Trophoblast cell (in vitro differentiated cells and primary cell): ENCODE measurements at regions not wholly inside any gene's neighbourhood (a gene's known extent, or its start where the extent isn't known, plus 50 kb on each side); places are given as distances from the start of the nearest gene placed in this dataset.

Source experiments
- DNase-seq, 2 donors: peaks; one replicate each; pipeline ENCODE4 v3.0.0-alpha.2; 2016
- H2AFZ ChIP-seq: 2 replicates; pipeline ENCODE4 v1.6.1; 2013; ENCODE audit warnings: low read length, moderate library complexity, mild to moderate bottlenecking; ENCODE audit not compliant: insufficient read depth, poor library complexity
- H2AK5ac ChIP-seq: 2 replicates; pipeline ENCODE4 v1.6.1; 2013; ENCODE audit warnings: mild to moderate bottlenecking, low read length
- H2BK120ac ChIP-seq: 2 replicates; pipeline ENCODE4 v1.6.1; 2013; ENCODE audit warnings: low read length, mild to moderate bottlenecking, moderate library complexity; ENCODE audit not compliant: insufficient read depth, poor library complexity
- H2BK12ac ChIP-seq: 2 replicates; pipeline ENCODE4 v1.6.1; 2013; ENCODE audit warnings: mild to moderate bottlenecking, low read length, moderate library complexity
- H2BK5ac ChIP-seq: 2 replicates; pipeline ENCODE4 v1.6.1; 2013; ENCODE audit warnings: low read length, low read depth, moderate library complexity, mild to moderate bottlenecking; ENCODE audit not compliant: poor library complexity
- H3K14ac ChIP-seq: 2 replicates; pipeline ENCODE4 v1.6.1; 2013; ENCODE audit warnings: mild to moderate bottlenecking, low read length
- H3K18ac ChIP-seq: 2 replicates; pipeline ENCODE4 v1.6.1; 2013; ENCODE audit warnings: mild to moderate bottlenecking, low read length
- H3K23ac ChIP-seq: 2 replicates; pipeline ENCODE4 v1.6.1; 2013; ENCODE audit warnings: low read length
- H3K27ac ChIP-seq: 2 replicates; pipeline ENCODE4 v1.5.1; 2013; ENCODE audit warnings: low read depth, mild to moderate bottlenecking, inconsistent platforms, low read length, moderate library complexity
- H3K27me3 ChIP-seq: 2 replicates; pipeline ENCODE4 v1.6.1; 2013; ENCODE audit warnings: inconsistent platforms, mild to moderate bottlenecking, low read length, moderate library complexity; ENCODE audit not compliant: insufficient read depth
- H3K36me3 ChIP-seq, 2 experiments: 1 replicate in 1 of 2; 2 replicates in 1 of 2; pipeline ENCODE4 v1.6.1; 2013; ENCODE audit warnings: low read length in 2 of 2, mild to moderate bottlenecking in 2 of 2, moderate library complexity in 1 of 2; ENCODE audit not compliant: insufficient read depth in 2 of 2, control insufficient read depth in 1 of 2
- H3K4ac ChIP-seq: 2 replicates; pipeline ENCODE4 v1.6.1; 2013; ENCODE audit warnings: low read depth, mild to moderate bottlenecking, low read length, moderate library complexity
- H3K4me1 ChIP-seq, 2 experiments: 1 replicate in 1 of 2; 2 replicates in 1 of 2; pipeline ENCODE4 v1.6.1; 2013; ENCODE audit warnings: low read length in 2 of 2, mild to moderate bottlenecking in 2 of 2, moderate library complexity in 1 of 2; ENCODE audit not compliant: insufficient read depth in 2 of 2, control insufficient read depth in 1 of 2
- H3K4me2 ChIP-seq: 2 replicates; pipeline ENCODE4 v1.6.1; 2013; ENCODE audit warnings: inconsistent platforms, mild to moderate bottlenecking, low read length, moderate library complexity
- H3K4me3 ChIP-seq: 2 replicates; pipeline ENCODE4 v1.5.1; 2013; ENCODE audit warnings: mild to moderate bottlenecking, low read depth, low read length, inconsistent platforms
- H3K79me1 ChIP-seq: one replicate; pipeline ENCODE4 v1.6.1; 2013; ENCODE audit warnings: low read length
- H3K79me2 ChIP-seq: 2 replicates; pipeline ENCODE4 v1.6.1; 2013; ENCODE audit warnings: low read length, mild to moderate bottlenecking; ENCODE audit not compliant: control insufficient read depth, insufficient read depth, poor library complexity
- H3K9ac ChIP-seq: 2 replicates; pipeline ENCODE4 v1.6.1; 2013; ENCODE audit warnings: mild to moderate bottlenecking, low read length
- H3K9me3 ChIP-seq: 2 replicates; pipeline ENCODE4 v1.6.1; 2013; ENCODE audit warnings: low read depth, mild to moderate bottlenecking, control low read depth, inconsistent platforms, low read length; ENCODE audit not compliant: insufficient read depth
- H4K12ac ChIP-seq: 2 replicates; pipeline ENCODE4 v1.6.1; 2013; ENCODE audit warnings: low read depth, mild to moderate bottlenecking, low read length, moderate library complexity
- H4K8ac ChIP-seq: 2 replicates; pipeline ENCODE4 v1.6.1; 2013; ENCODE audit warnings: low read depth, mild to moderate bottlenecking, low read length, moderate library complexity
- H4K91ac ChIP-seq: one replicate; pipeline ENCODE4 v1.6.1; 2013; ENCODE audit warnings: low read depth, mild to moderate bottlenecking, low read length, moderate library complexity
- WGBS: extraction: QIAGEN DNeasy Blood & Tissue Kit; methylation state at CpG from one replicate; pipeline ENCODE4 v1.1.7; 2013; ENCODE audit warnings: missing lambda C conversion rate; ENCODE audit not compliant: insufficient read length, insufficient coverage; ENCODE audit errors: extremely low coverage; 5-methylcytosine and 5-hydroxymethylcytosine counted together

GRCh38 chr2:138124521-138124920 is 160.2 kb downstream of the HNMT start:
- Histone ChIP-seq H2BK12ac (no peak overlapping the region), H3K4me2 (no peak overlapping the region), H3K36me3 (no peaks in the 10 kb centered on the region), H3K27ac (peak overlapping the region; percentile 62), H2AFZ (no peak overlapping the region), H3K27me3 (no peaks in the 10 kb centered on the region), H3K4me3 (no peak overlapping the region), H2BK120ac (no peak overlapping the region), H2AK5ac (no peak overlapping the region), H3K9me3 (no peaks in the 10 kb centered on the region), H4K91ac (no peak overlapping the region), H3K23ac (no peak overlapping the region), H4K8ac (no peak overlapping the region), H4K12ac (no peak overlapping the region), H3K14ac (no peak overlapping the region), H3K4ac (no peak overlapping the region), H3K18ac (no peak overlapping the region), H3K9ac (no peak overlapping the region), H3K79me2 (no peaks in the 10 kb centered on the region), H3K79me1 (peaks cover 2% of the 10 kb centered on the region), H2BK5ac (no peak overlapping the region), H3K4me1 (peaks cover 0 to 5% of the 10 kb centered on the region in 2 experiments)
- no CpG with 5 or more reads among the region's 2 CpGs for WGBS
- no peak for DNase-seq

- Histone ChIP-seq H3K9me3 (no peaks in the 10 kb centered on the region), H2AFZ (no peak overlapping the region), H3K18ac (no peak overlapping the region), H3K4me3 (no peak overlapping the region), H3K27me3 (no peaks in the 10 kb centered on the region), H2AK5ac (no peak overlapping the region), H3K9ac (no peak overlapping the region), H3K36me3 (no peaks in the 10 kb centered on the region), H2BK120ac (no peak overlapping the region), H3K14ac (no peak overlapping the region), H3K4me2 (no peak overlapping the region), H3K23ac (no peak overlapping the region), H2BK12ac (no peak overlapping the region), H4K91ac (no peak overlapping the region), H3K79me2 (no peaks in the 10 kb centered on the region), H4K8ac (no peak overlapping the region), H4K12ac (no peak overlapping the region), H3K4ac (no peak overlapping the region), H3K79me1 (peaks cover 3% of the 10 kb centered on the region), H3K4me1 (peaks cover 0 to 5% of the 10 kb centered on the region in 2 experiments), H3K27ac (no peak overlapping the region), H2BK5ac (no peak overlapping the region)
- no peak for DNase-seq
- no CpG with 5 or more reads among the region's 11 CpGs for whole genome bisulfite sequencing
Observed at GRCh38 chr2:138125306-138126288, 161.3 kb downstream of the HNMT start.

GRCh38 chr2:138132108-138132507 is 167.8 kb downstream of the HNMT start:
- H2AK5ac ChIP-seq = no peak overlapping the region
- H2AFZ ChIP-seq = no peak overlapping the region
- H3K9ac ChIP-seq = no peak overlapping the region
- no peaks in the 10 kb centered on the region for H3K79me2 ChIP-seq
- no peaks in the 10 kb centered on the region for H3K27me3 ChIP-seq
- no peak overlapping the region for H2BK5ac ChIP-seq
- H3K27ac ChIP-seq = no peak overlapping the region
- H3K9me3 ChIP-seq = no peaks in the 10 kb centered on the region
- H2BK120ac ChIP-seq = no peak overlapping the region
- peaks cover 1% of the 10 kb centered on the region for H3K79me1 ChIP-seq
- H4K12ac ChIP-seq = no peak overlapping the region
- no peak overlapping the region for H3K14ac ChIP-seq
- H3K4me3 ChIP-seq = no peak overlapping the region
- no peak overlapping the region for H3K4ac ChIP-seq
- no peak overlapping the region for H3K4me2 ChIP-seq
- no peak for DNase-seq
- H3K4me1 ChIP-seq = no peaks in the 10 kb centered on the region
- no peak overlapping the region for H4K91ac ChIP-seq
- no peak overlapping the region for H2BK12ac ChIP-seq
- no peak overlapping the region for H3K18ac ChIP-seq
- WGBS = no CpG with 5 or more reads among the region's 1 CpG
- H4K8ac ChIP-seq = no peak overlapping the region
- no peaks in the 10 kb centered on the region for H3K36me3 ChIP-seq
- H3K23ac ChIP-seq = no peak overlapping the region

DNA sequence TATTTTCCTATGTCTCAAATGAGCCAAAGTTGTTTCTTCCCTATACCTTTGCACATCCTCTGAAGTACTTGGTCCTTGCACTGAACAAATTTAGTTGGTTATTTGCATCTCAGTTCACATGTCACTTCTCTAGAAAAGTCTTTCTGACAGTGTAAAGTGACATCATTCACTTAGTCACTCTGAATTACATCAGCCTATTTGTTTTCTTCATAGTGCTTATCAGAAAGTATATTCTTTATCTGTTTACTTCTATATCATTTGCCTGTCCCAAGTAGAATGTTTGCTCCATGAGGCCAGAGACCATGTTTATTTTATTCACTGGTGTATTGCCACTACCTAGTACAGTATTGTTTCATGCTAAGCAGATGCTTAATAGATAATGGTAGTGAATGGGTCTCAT is 173.7 kb downstream of the HNMT start:
- no peak overlapping the region for H3K14ac ChIP-seq
- no peak overlapping the region for H3K23ac ChIP-seq
- no peak overlapping the region for H2AFZ ChIP-seq
- no peaks in the 10 kb centered on the region for H3K4me1 ChIP-seq
- no peak overlapping the region for H3K9ac ChIP-seq
- H3K79me2 ChIP-seq = no peaks in the 10 kb centered on the region
- no peak overlapping the region for H3K18ac ChIP-seq
- H2AK5ac ChIP-seq = no peak overlapping the region
- no peaks in the 10 kb centered on the region for H3K27me3 ChIP-seq
- no peaks in the 10 kb centered on the region for H3K36me3 ChIP-seq
- H4K91ac ChIP-seq = no peak overlapping the region
- no peak overlapping the region for H3K27ac ChIP-seq
- H2BK12ac ChIP-seq = no peak overlapping the region
- DNase-seq = no peak
- no peak overlapping the region for H2BK120ac ChIP-seq
- no peak overlapping the region for H3K4me2 ChIP-seq
- H3K9me3 ChIP-seq = no peaks in the 10 kb centered on the region
- no peak overlapping the region for H3K4me3 ChIP-seq
- H3K79me1 ChIP-seq = no peaks in the 10 kb centered on the region
- no peak overlapping the region for H3K4ac ChIP-seq
- no peak overlapping the region for H4K12ac ChIP-seq
- no peak overlapping the region for H2BK5ac ChIP-seq
- no peak overlapping the region for H4K8ac ChIP-seq
